ENCODE measurements at regions not wholly inside any gene's neighbourhood (a gene's known extent, or its start where the extent isn't known, plus 50 kb on each side); places are given as distances from the start of the nearest gene placed in this dataset.

GRCh38 chr9:33719581-33720374 is 75.6 kb upstream of the PRSS3 start:
- TF ChIP-seq CTCF (IDR thresholded peaks at IDR 0.05; ENCODE audit: extremely low read depth in 1 of 2, insufficient read depth in 1 of 2, low read depth in 1 of 2, low read length in 2 of 2) (peak; percentile 45 to 70), MAX (IDR thresholded peaks at IDR 0.05; ENCODE audit: insufficient read depth, insufficient read length) (no peak), JUN (IDR thresholded peaks at IDR 0.05; ENCODE audit: borderline replicate concordance, insufficient read depth, insufficient read length, low read depth) (no peak), POLR2A (IDR thresholded peaks at IDR 0.05; ENCODE audit: low read depth, low read length) (no peak)

Measured in endothelial cell of umbilical vein (primary cell).